IMR-90 (cell line): ENCODE measurements at regions not wholly inside any gene's neighbourhood (a gene's known extent, or its start where the extent isn't known, plus 50 kb on each side); places are given as distances from the start of the nearest gene placed in this dataset.

Source experiments
- BHLHE40 ChIP-seq: fragments of 150-350 bp; IDR thresholded peaks from 2 replicates; pipeline ENCODE4 v1.6.1; 2016; ENCODE audit warnings: mild to moderate bottlenecking, low read depth, low read length
- CTCF ChIP-seq: conservative IDR thresholded peaks from 2 replicates; pipeline ENCODE4 v1.5.1; 2012; ENCODE audit warnings: mild to moderate bottlenecking, low read depth, low read length, improper control_type of control experiment
- MXI1 ChIP-seq: IDR thresholded peaks from 2 replicates; pipeline ENCODE4 v1.6.1; 2012; ENCODE audit warnings: low read depth, mild to moderate bottlenecking, low read length, moderate library complexity, borderline replicate concordance
- POLR2A ChIP-seq: IDR thresholded peaks from 2 replicates; pipeline ENCODE4 v1.6.1; 2012; ENCODE audit warnings: mild to moderate bottlenecking, low read depth, low read length
- RAD21 ChIP-seq: IDR thresholded peaks from 2 replicates; pipeline ENCODE4 v1.6.1; 2012; ENCODE audit warnings: low read length, improper control_type of control experiment
- RCOR1 ChIP-seq: IDR thresholded peaks from 2 replicates; pipeline ENCODE4 v1.6.1; 2012; ENCODE audit warnings: mild to moderate bottlenecking, low read length, improper control_type of control experiment; ENCODE audit not compliant: insufficient replicate concordance

- no peak for TF ChIP-seq RCOR1
- TF ChIP-seq CTCF, result no peak
- TF ChIP-seq BHLHE40, result no peak
- no peak for TF ChIP-seq MXI1
- no peak for TF ChIP-seq POLR2A
- TF ChIP-seq RAD21, result no peak
Measured at GRCh38 chr2:42854207-42854818, 61.9 kb upstream of the HAAO start.
